HUES6 (cell line): ENCODE measurements at regions not wholly inside any gene's neighbourhood (a gene's known extent, or its start where the extent isn't known, plus 50 kb on each side); places are given as distances from the start of the nearest gene placed in this dataset.

Experiments used
- H3K27ac ChIP-seq: 2 replicates; pipeline ENCODE4 v1.7.0; 2013; ENCODE audit warnings: low read depth, mild to moderate bottlenecking, low read length, inconsistent platforms
- H3K27me3 ChIP-seq: 2 replicates; pipeline ENCODE4 v1.6.1; 2013; ENCODE audit warnings: low read length; ENCODE audit not compliant: control insufficient read depth, insufficient read depth
- H3K36me3 ChIP-seq: 2 replicates; pipeline ENCODE4 v1.6.1; 2013; ENCODE audit warnings: low read length; ENCODE audit not compliant: control insufficient read depth, insufficient read depth
- H3K4me1 ChIP-seq: 2 replicates; pipeline ENCODE4 v1.6.1; 2013; ENCODE audit warnings: low read length; ENCODE audit not compliant: control insufficient read depth, insufficient read depth
- H3K4me3 ChIP-seq: 2 replicates; pipeline ENCODE4 v1.5.1; 2013; ENCODE audit warnings: low read depth, low read length
- H3K9ac ChIP-seq: one replicate; pipeline ENCODE4 v1.6.1; 2013; ENCODE audit warnings: mild to moderate bottlenecking, low read length
- H3K9me3 ChIP-seq: 2 replicates; pipeline ENCODE4 v1.6.1; 2013; ENCODE audit warnings: low read depth, low read length; ENCODE audit not compliant: control insufficient read depth, insufficient read depth

GRCh38 chr18:76252880-76253279, 242.2 kb downstream of the ZNF516 start:
- Histone ChIP-seq H3K27me3 (no peaks in the 10 kb centered on the region), H3K27ac (no peak overlapping the region), H3K4me1 (no peaks in the 10 kb centered on the region; the same call in 1 of the 2 replicates), H3K36me3 (no peaks in the 10 kb centered on the region), H3K9ac (no peak overlapping the region), H3K9me3 (no peaks in the 10 kb centered on the region), H3K4me3 (no peak overlapping the region)

- Histone ChIP-seq H3K9ac (no peak overlapping the region), H3K9me3 (no peaks in the 10 kb centered on the region), H3K4me1 (no peaks in the 10 kb centered on the region; the same call in 1 of the 2 replicates), H3K27me3 (no peaks in the 10 kb centered on the region), H3K4me3 (no peak overlapping the region), H3K36me3 (no peaks in the 10 kb centered on the region), H3K27ac (no peak overlapping the region)
Observed at GRCh38 chr18:76252139-76252538, 242.9 kb downstream of the ZNF516 start.

DNA sequence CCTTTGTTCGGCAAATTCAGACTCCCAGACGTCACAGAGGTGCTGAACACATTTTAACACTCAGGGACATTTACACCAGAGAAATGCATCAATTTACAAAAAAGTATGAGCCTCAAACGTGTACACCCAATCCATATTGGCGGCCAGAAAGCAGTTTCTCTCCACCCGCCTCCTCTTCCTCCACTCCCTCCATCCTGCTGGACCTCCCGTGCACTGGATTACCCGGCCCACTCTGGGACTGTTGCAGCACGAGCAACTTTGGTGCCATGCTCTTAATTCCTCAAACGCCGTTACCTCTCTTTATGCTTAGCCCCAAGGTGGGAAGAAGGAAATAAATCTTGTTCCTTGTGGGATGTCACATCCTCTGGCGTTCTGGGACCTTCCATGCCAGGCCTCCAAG, 243.4 kb downstream of the ZNF516 start:
- Histone ChIP-seq H3K9me3 (no peaks in the 10 kb centered on the region), H3K27ac (no peak overlapping the region), H3K9ac (no peak overlapping the region), H3K36me3 (no peaks in the 10 kb centered on the region), H3K4me3 (no peak overlapping the region), H3K27me3 (no peaks in the 10 kb centered on the region), H3K4me1 (no peaks in the 10 kb centered on the region)

DNA sequence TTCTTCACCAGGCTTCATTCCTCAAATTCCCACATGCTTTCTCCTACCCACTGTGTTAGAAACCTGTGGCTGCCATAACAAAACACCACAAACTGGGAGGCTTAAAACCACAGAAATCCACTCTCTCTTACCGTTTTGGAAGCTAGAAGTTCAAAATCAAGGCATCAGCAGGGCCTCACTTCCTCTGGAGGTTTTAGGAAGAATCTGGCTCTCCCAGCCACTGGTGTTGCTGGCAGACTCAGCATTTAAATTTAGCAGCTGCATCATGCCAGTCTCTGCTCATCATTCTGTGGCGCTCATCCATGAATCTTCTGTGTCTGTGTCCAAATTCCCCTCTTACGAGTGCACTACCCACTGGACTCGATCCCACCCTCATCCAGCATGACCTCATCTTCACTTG, 248.5 kb downstream of the ZNF516 start:
- H3K27ac ChIP-seq = no peak overlapping the region
- H3K27me3 ChIP-seq = no peaks in the 10 kb centered on the region
- H3K4me3 ChIP-seq = no peak overlapping the region
- H3K9me3 ChIP-seq = no peaks in the 10 kb centered on the region
- H3K9ac ChIP-seq = no peak overlapping the region
- H3K4me1 ChIP-seq = no peaks in the 10 kb centered on the region
- H3K36me3 ChIP-seq = no peaks in the 10 kb centered on the region

GRCh38 chr18:76234676-76235060, 260.4 kb downstream of the ZNF516 start:
- Histone ChIP-seq H3K4me3 (no peak overlapping the region), H3K9me3 (peaks cover 3% of the 10 kb centered on the region; the same call in 1 of the 2 replicates), H3K36me3 (no peaks in the 10 kb centered on the region), H3K27me3 (no peaks in the 10 kb centered on the region), H3K27ac (no peak overlapping the region), H3K9ac (no peak overlapping the region), H3K4me1 (no peaks in the 10 kb centered on the region)

- Histone ChIP-seq H3K4me3 (no peak overlapping the region), H3K4me1 (no peaks in the 10 kb centered on the region), H3K9me3 (no peaks in the 10 kb centered on the region), H3K27ac (no peak overlapping the region), H3K36me3 (no peaks in the 10 kb centered on the region), H3K27me3 (no peaks in the 10 kb centered on the region), H3K9ac (no peak overlapping the region)
Observed at GRCh38 chr18:76233876-76234675, 261.0 kb downstream of the ZNF516 start.

DNA sequence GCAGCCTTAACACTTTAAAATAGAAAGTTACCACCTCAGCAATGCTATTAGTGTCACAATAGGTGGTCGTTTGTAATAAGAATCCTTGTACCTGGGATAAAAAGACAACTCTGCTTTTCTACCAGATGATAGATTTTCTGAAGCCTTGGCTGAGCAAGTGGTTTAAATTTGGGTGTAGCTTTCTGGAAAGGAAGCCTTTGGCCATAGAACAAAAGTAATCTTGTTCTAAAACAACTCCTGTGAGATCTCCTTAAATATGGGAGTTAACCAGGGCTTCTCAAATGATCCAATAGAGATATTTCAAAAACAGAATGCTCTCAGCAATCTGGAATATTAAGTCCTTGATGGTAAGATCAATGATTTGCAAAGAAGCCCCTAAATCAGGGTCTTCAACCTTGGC, 261.6 kb downstream of the ZNF516 start:
- Histone ChIP-seq H3K27ac (no peak overlapping the region), H3K4me3 (no peak overlapping the region), H3K9me3 (no peaks in the 10 kb centered on the region), H3K4me1 (no peaks in the 10 kb centered on the region), H3K27me3 (no peaks in the 10 kb centered on the region), H3K9ac (no peak overlapping the region), H3K36me3 (no peaks in the 10 kb centered on the region)

DNA sequence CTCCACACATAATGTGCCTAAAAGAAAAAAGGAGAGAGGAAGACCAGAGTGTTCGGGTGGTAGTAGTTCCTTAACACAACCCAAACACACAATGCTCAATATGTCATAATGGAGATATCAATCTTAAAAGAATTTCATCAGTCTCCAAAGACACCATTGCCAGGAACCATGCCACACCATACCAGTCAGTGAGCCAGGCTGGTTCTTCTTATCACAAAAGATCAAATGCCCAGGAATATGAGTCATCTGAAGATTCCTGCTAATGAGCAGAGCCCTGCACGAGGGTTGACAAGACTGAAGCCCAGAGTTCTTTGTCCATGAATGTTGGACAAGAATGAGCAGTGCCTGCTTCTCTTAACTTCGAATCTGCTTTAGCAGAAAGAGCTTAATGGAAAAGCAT, 262.3 kb downstream of the ZNF516 start:
- Histone ChIP-seq H3K27me3 (no peaks in the 10 kb centered on the region), H3K4me3 (no peak overlapping the region), H3K9me3 (no peaks in the 10 kb centered on the region), H3K36me3 (no peaks in the 10 kb centered on the region), H3K27ac (no peak overlapping the region), H3K9ac (no peak overlapping the region), H3K4me1 (no peaks in the 10 kb centered on the region)

DNA sequence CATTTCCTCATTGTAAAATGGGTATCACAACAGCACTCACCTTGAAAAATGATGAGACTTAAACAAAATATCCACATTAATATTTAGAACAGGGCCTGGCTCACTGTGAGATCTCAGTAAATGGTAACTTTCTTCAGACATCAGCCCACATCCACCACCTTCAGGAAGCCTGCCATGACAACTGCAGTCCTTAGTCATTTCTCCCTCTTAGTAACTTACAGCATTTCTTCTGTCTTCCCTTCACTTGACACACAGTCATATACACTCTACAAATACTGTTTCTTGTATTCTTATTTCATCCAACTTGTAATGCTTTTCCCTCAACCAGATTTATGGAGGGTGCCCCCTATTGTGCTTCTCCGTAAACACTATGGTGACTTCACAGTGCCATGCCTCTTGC, 263.0 kb downstream of the ZNF516 start:
- H3K27ac ChIP-seq = no peak overlapping the region
- no peaks in the 10 kb centered on the region for H3K4me1 ChIP-seq
- no peak overlapping the region for H3K4me3 ChIP-seq
- no peaks in the 10 kb centered on the region for H3K9me3 ChIP-seq
- no peaks in the 10 kb centered on the region for H3K27me3 ChIP-seq
- H3K36me3 ChIP-seq = no peaks in the 10 kb centered on the region
- no peak overlapping the region for H3K9ac ChIP-seq

DNA sequence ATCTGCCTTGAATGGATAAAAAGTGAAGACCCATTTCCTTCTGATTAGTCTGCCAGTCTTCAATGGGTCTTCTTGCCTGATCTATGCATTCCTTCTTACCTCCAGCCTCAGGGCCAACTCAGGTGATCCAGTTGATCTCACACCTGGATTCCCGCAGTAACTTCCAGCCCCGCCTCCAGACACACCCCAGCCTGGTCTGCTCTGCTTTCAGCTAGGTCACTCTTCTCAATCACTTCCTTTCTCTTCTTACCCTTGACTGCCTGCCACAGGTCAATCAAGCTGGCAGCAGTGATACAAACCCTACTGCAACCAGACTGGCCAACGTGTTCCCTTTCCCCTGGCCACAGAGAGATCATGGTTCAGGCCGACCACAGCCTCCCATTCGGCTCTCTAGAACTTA, 263.6 kb downstream of the ZNF516 start:
- H3K4me3 ChIP-seq = no peak overlapping the region
- H3K9ac ChIP-seq = no peak overlapping the region
- H3K27me3 ChIP-seq = no peaks in the 10 kb centered on the region
- no peaks in the 10 kb centered on the region for H3K4me1 ChIP-seq
- H3K27ac ChIP-seq = no peak overlapping the region
- H3K36me3 ChIP-seq = no peaks in the 10 kb centered on the region
- no peaks in the 10 kb centered on the region for H3K9me3 ChIP-seq

- no peak overlapping the region for H3K9ac ChIP-seq
- no peak overlapping the region for H3K4me3 ChIP-seq
- H3K27me3 ChIP-seq = no peaks in the 10 kb centered on the region
- no peaks in the 10 kb centered on the region for H3K4me1 ChIP-seq
- no peaks in the 10 kb centered on the region for H3K9me3 ChIP-seq
- no peaks in the 10 kb centered on the region for H3K36me3 ChIP-seq
- H3K27ac ChIP-seq = no peak overlapping the region
Observed at GRCh38 chr18:76230791-76231190, 264.3 kb downstream of the ZNF516 start.
